H9 (cell line): ENCODE measurements at regions not wholly inside any gene's neighbourhood (a gene's known extent, or its start where the extent isn't known, plus 50 kb on each side); places are given as distances from the start of the nearest gene placed in this dataset.

Source experiments
- DNase-seq: peaks from one replicate; pipeline ENCODE4 v3.0.0-alpha.2; 2017
- H2AFZ ChIP-seq: one replicate; pipeline ENCODE4 v1.6.1; 2013; ENCODE audit warnings: mild to moderate bottlenecking, low read length, control low read depth, moderate library complexity
- H2AK5ac ChIP-seq: 2 replicates; pipeline ENCODE4 v1.6.1; 2013; ENCODE audit warnings: low read length, control low read depth, mixed read lengths; ENCODE audit not compliant: insufficient read length
- H2BK120ac ChIP-seq: one replicate; pipeline ENCODE4 v1.6.1; 2013; ENCODE audit warnings: low read depth, mild to moderate bottlenecking, low read length, control low read depth, inconsistent platforms; ENCODE audit not compliant: poor library complexity, severe bottlenecking
- H2BK12ac ChIP-seq: 2 replicates; pipeline ENCODE4 v1.6.1; 2013; ENCODE audit warnings: low read length, control low read depth, mixed read lengths, low read depth; ENCODE audit not compliant: insufficient read length
- H2BK15ac ChIP-seq: 2 replicates; pipeline ENCODE4 v1.6.1; 2013; ENCODE audit warnings: low read depth, low read length, control low read depth
- H2BK20ac ChIP-seq: one replicate; pipeline ENCODE4 v1.6.1; 2013; ENCODE audit warnings: low read depth, mild to moderate bottlenecking, low read length, control low read depth, inconsistent platforms; ENCODE audit not compliant: poor library complexity, severe bottlenecking
- H2BK5ac ChIP-seq: 2 replicates; pipeline ENCODE4 v1.6.1; 2013; ENCODE audit warnings: low read length, control low read depth, mixed read lengths; ENCODE audit not compliant: insufficient read length
- H3K14ac ChIP-seq: 2 replicates; pipeline ENCODE4 v1.6.1; 2013; ENCODE audit warnings: low read length, control low read depth; ENCODE audit not compliant: insufficient read depth
- H3K18ac ChIP-seq: 2 replicates; pipeline ENCODE4 v1.6.1; 2013; ENCODE audit warnings: low read depth, mild to moderate bottlenecking, mixed read lengths, low read length, control low read depth; ENCODE audit not compliant: insufficient read length
- H3K23ac ChIP-seq: 2 replicates; pipeline ENCODE4 v1.6.1; 2013; ENCODE audit warnings: low read length, control low read depth, mixed read lengths, low read depth; ENCODE audit not compliant: insufficient read length
- H3K23me2 ChIP-seq: 2 replicates; pipeline ENCODE4 v1.6.1; 2013; ENCODE audit warnings: low read depth, mild to moderate bottlenecking, mixed read lengths, low read length, control low read depth; ENCODE audit not compliant: insufficient read length, poor library complexity, severe bottlenecking
- H3K27ac ChIP-seq: 2 replicates; pipeline ENCODE4 v1.5.1; 2013; ENCODE audit warnings: low read length, control low read depth, mixed read lengths, low read depth; ENCODE audit not compliant: insufficient read length
- H3K27me3 ChIP-seq: 2 replicates; pipeline ENCODE4 v1.6.1; 2013; ENCODE audit warnings: low read length, control low read depth, inconsistent platforms; ENCODE audit not compliant: insufficient read depth
- H3K4ac ChIP-seq: 2 replicates; pipeline ENCODE4 v1.6.1; 2013; ENCODE audit warnings: low read depth, mild to moderate bottlenecking, control low read depth, inconsistent platforms, low read length, moderate library complexity
- H3K4me1 ChIP-seq: 2 replicates; pipeline ENCODE4 v1.6.1; 2013; ENCODE audit warnings: low read length, control low read depth, inconsistent platforms; ENCODE audit not compliant: insufficient read depth
- H3K4me2 ChIP-seq: 2 replicates; pipeline ENCODE4 v1.6.1; 2013; ENCODE audit warnings: low read length, control low read depth, mixed read lengths; ENCODE audit not compliant: insufficient read length, insufficient read depth
- H3K56ac ChIP-seq: 2 replicates; pipeline ENCODE4 v1.6.1; 2013; ENCODE audit warnings: low read depth, mild to moderate bottlenecking, mixed read lengths, low read length, control low read depth; ENCODE audit not compliant: insufficient read length
- H3K79me1 ChIP-seq: 2 replicates; pipeline ENCODE4 v1.6.1; 2013; ENCODE audit warnings: low read depth, mild to moderate bottlenecking, moderate library complexity, low read length, control low read depth, inconsistent platforms; ENCODE audit not compliant: insufficient read depth, poor library complexity, severe bottlenecking
- H3K79me2 ChIP-seq: 2 replicates; pipeline ENCODE4 v1.6.1; 2013; ENCODE audit warnings: low read length, control low read depth, inconsistent platforms; ENCODE audit not compliant: insufficient read depth
- H3K9ac ChIP-seq: 2 replicates; pipeline ENCODE4 v1.6.1; 2013; ENCODE audit warnings: low read length, control low read depth, mixed read lengths; ENCODE audit not compliant: insufficient read length; ENCODE audit errors: extremely low read depth
- H3K9me3 ChIP-seq: one replicate; pipeline ENCODE4 v1.6.1; 2013; ENCODE audit warnings: low read depth, low read length, inconsistent platforms; ENCODE audit not compliant: control insufficient read depth
- H3T11ph ChIP-seq: one replicate; pipeline ENCODE4 v1.6.1; 2013; ENCODE audit warnings: mild to moderate bottlenecking, low read length, control low read depth, inconsistent platforms
- H4K20me1 ChIP-seq: one replicate; pipeline ENCODE4 v1.6.1; 2013; ENCODE audit not compliant: control insufficient read depth, insufficient read length, insufficient read depth
- H4K5ac ChIP-seq: 2 replicates; pipeline ENCODE4 v1.6.1; 2013; ENCODE audit warnings: low read depth, mild to moderate bottlenecking, mixed read lengths, low read length, control low read depth; ENCODE audit not compliant: insufficient read length
- H4K8ac ChIP-seq: replicated peaks from 2 replicates; pipeline ENCODE4 v1.6.1; 2013; ENCODE audit warnings: low read length, control low read depth, mixed read lengths, low read depth; ENCODE audit not compliant: insufficient read length
- H4K91ac ChIP-seq: 2 replicates; pipeline ENCODE4 v1.6.1; 2013; ENCODE audit warnings: low read depth, mild to moderate bottlenecking, moderate library complexity, mixed read lengths, low read length, control low read depth; ENCODE audit not compliant: insufficient read length
- H3K27ac Mint-ChIP-seq, 3 experiments: 2 replicates in 2 of 3; 3 replicates in 1 of 3; pipeline ENCODE4 v1.8.0; 2020 to 2021; ENCODE audit warnings: mixed read lengths in 3 of 3, mild to moderate bottlenecking in 1 of 3, moderate library complexity in 1 of 3
- H3K27me3 Mint-ChIP-seq: 2 replicates; pipeline ENCODE4 v1.8.0; 2021; ENCODE audit warnings: low read depth, mild to moderate bottlenecking, moderate library complexity, mixed read lengths
- H3K36me3 Mint-ChIP-seq, 3 experiments: 2 replicates in 2 of 3; 3 replicates in 1 of 3; pipeline ENCODE4 v1.8.0; 2020 to 2021; ENCODE audit warnings: low read depth in 3 of 3, mixed read lengths in 3 of 3; ENCODE audit not compliant: insufficient read depth in 1 of 3
- H3K4me1 Mint-ChIP-seq, 2 experiments: 2 replicates each; pipeline ENCODE4 v1.8.0; 2020; ENCODE audit warnings: mixed read lengths in 2 of 2
- H3K4me3 Mint-ChIP-seq, 2 experiments: 2 replicates in 1 of 2; 3 replicates in 1 of 2; pipeline ENCODE4 v1.8.0; 2020 to 2021; ENCODE audit warnings: mild to moderate bottlenecking in 2 of 2, mixed read lengths in 2 of 2, moderate library complexity in 1 of 2
- H3K9me3 Mint-ChIP-seq, 2 experiments: 2 replicates in 1 of 2; 3 replicates in 1 of 2; pipeline ENCODE4 v1.8.0; 2020; ENCODE audit warnings: mild to moderate bottlenecking in 2 of 2, mixed read lengths in 2 of 2, moderate library complexity in 1 of 2
- CTCF ChIP-seq: fragments of 200-600 bp; sonication (generic); conservative IDR thresholded peaks from 3 replicates; pipeline ENCODE4 v1.8.0; 2021; ENCODE audit warnings: antibody characterized with exemption, mild to moderate bottlenecking
- WGBS: extraction: QIAGEN DNeasy Blood & Tissue Kit; methylation state at CpG from one replicate; pipeline ENCODE4 v1.1.7; 2013; ENCODE audit warnings: missing lambda C conversion rate, low lambda C conversion rate, mixed read lengths; ENCODE audit not compliant: insufficient read length; ENCODE audit errors: extremely low coverage; 5-methylcytosine and 5-hydroxymethylcytosine counted together

- H3K9me3 Mint-ChIP-seq = peaks cover 6 to 12% of the 10 kb centered on the region in 2 experiments; a peak in 4 of 5 replicates
- no CpG with 5 or more reads among the region's 3 CpGs for WGBS
Observed at GRCh38 chr3:6532101-6532500, 328.8 kb upstream of the GRM7 start.

More at GRCh38 chr3:6532101-6532500, 328.8 kb upstream of the GRM7 start:
- Histone ChIP-seq H3K14ac (no peak overlapping the region), H3K79me2 (no peaks in the 10 kb centered on the region), H4K5ac (no peak overlapping the region), H3K23me2 (no peaks in the 10 kb centered on the region), H4K8ac (no peak overlapping the region), H2BK120ac (no peak overlapping the region), H3K79me1 (no peaks in the 10 kb centered on the region), H3K18ac (no peak overlapping the region), H3K9ac (no peak overlapping the region), H3T11ph (no peak overlapping the region), H2AFZ (no peak overlapping the region), H3K4me2 (no peak overlapping the region), H3K9me3 (no peaks in the 10 kb centered on the region), H2BK5ac (no peak overlapping the region), H3K23ac (no peak overlapping the region), H2BK15ac (no peak overlapping the region), H2AK5ac (no peak overlapping the region), H3K27ac (no peak overlapping the region), H3K4me1 (no peaks in the 10 kb centered on the region), H2BK20ac (no peak overlapping the region), H4K20me1 (no peaks in the 10 kb centered on the region), H3K56ac (no peak overlapping the region), H3K27me3 (no peaks in the 10 kb centered on the region), H2BK12ac (no peak overlapping the region), H4K91ac (no peak overlapping the region), H3K4ac (no peak overlapping the region)
- Mint-ChIP-seq H3K4me1 (no peaks in the 10 kb centered on the region), H3K36me3 (no peaks in the 10 kb centered on the region), H3K4me3 (no peak overlapping the region), H3K27me3 (no peaks in the 10 kb centered on the region), H3K27ac (no peak overlapping the region)
- TF ChIP-seq CTCF = no peak
- no peak for DNase-seq
